H1 (cell line): ENCODE measurements at regions not wholly inside any gene's neighbourhood (a gene's known extent, or its start where the extent isn't known, plus 50 kb on each side); places are given as distances from the start of the nearest gene placed in this dataset.

Source experiments
- BACH1 ChIP-seq: IDR thresholded peaks from 2 replicates; pipeline ENCODE4 v1.6.1; 2012; ENCODE audit warnings: low read length, improper control_type of control experiment
- JUN ChIP-seq: IDR thresholded peaks from 2 replicates; pipeline ENCODE4 v1.6.1; 2011; ENCODE audit warnings: low read depth, mild to moderate bottlenecking, improper control_type of control experiment, low read length
- JUND ChIP-seq: IDR thresholded peaks from 2 replicates; pipeline ENCODE4 v1.6.1; 2011; ENCODE audit warnings: mild to moderate bottlenecking, improper control_type of control experiment, low read length
- POLR2A ChIP-seq, 2 experiments: IDR thresholded peaks; 1 replicate in 1 of 2; 2 replicates in 1 of 2; pipeline ENCODE4 v1.6.1; 2011; ENCODE audit warnings: low read depth in 2 of 2, low read length in 2 of 2, mild to moderate bottlenecking in 2 of 2; ENCODE audit errors: control extremely low read depth in 1 of 2
- POLR2AphosphoS5 ChIP-seq: IDR thresholded peaks from 2 replicates; pipeline ENCODE4 v1.6.1; 2011; ENCODE audit warnings: low read depth, low read length
- YY1 ChIP-seq: IDR thresholded peaks from 2 replicates; pipeline ENCODE4 v1.6.1; 2011; ENCODE audit warnings: low read depth, mild to moderate bottlenecking, low read length

DNA sequence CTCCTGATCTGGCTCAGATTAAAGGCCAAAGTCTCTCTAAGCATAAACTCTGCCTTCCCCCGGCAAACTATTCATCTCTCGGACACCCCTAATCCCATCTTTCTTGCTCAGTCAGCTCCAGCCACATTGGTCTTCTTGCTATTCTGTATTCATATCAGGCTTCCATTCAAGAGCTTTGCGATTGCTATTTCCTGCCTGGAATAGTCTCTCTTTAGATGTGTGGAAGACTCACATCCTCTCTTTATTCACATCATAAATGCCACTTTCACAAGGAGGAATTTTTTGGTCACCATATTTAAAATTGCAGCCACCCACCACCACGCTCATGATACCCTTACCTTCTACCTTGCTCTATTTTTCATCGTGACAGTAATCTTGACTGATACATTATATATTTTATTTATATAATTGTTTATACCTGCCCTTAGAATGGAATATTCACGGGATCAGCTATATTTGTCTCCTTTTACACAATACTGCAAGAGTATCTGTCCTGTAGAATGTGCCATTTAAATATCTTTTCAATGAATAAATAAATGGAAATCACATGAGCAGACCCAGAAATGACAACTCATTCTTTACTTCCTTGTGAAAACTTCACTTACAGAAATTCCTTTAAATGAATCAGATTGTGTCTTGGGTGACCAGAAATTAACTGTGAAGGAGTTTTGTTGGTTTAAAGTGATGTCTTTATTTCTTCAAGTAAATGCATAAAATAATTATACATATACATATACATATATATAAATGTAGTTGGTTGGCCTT, 780.6 kb upstream of the FLRT2 start:
- no peak for TF ChIP-seq JUN
- TF ChIP-seq POLR2AphosphoS5, result no peak
- no peak for TF ChIP-seq BACH1
- TF ChIP-seq JUND, result no peak
- TF ChIP-seq YY1, result no peak
- TF ChIP-seq POLR2A (IDR thresholded peaks at IDR 0.05; ENCODE audit: control extremely low read depth in 1 of 2, low read depth in 2 of 2, low read length in 2 of 2), result no peak
